GM12865 (cell line): ENCODE measurements at regions not wholly inside any gene's neighbourhood (a gene's known extent, or its start where the extent isn't known, plus 50 kb on each side); places are given as distances from the start of the nearest gene placed in this dataset.

Source experiments
- DNase-seq: peaks from one replicate; pipeline ENCODE4 v3.0.0; 2010; ENCODE audit warnings: low read depth
- H3K4me3 ChIP-seq: 2 replicates; pipeline ENCODE4 v1.5.1; 2011; ENCODE audit warnings: mild to moderate bottlenecking, low read depth, low read length, control low read depth
- CTCF ChIP-seq: IDR thresholded peaks from 2 replicates; pipeline ENCODE4 v1.5.1; 2011; ENCODE audit warnings: low read length, control low read depth, low read depth, inconsistent platforms; ENCODE audit not compliant: insufficient read depth; ENCODE audit errors: missing control alignments

- no peak overlapping the region for H3K4me3 ChIP-seq
- peak; percentile 43 for DNase-seq
- no peak for TF ChIP-seq CTCF
Observed at GRCh38 chr3:177772908-177773557, 575.8 kb upstream of the TBL1XR1 start.

GRCh38 chr3:177773717-177774116 is 576.4 kb upstream of the TBL1XR1 start:
- no peak overlapping the region for H3K4me3 ChIP-seq
- DNase-seq, result no peak
- no peak for TF ChIP-seq CTCF

- no peak for TF ChIP-seq CTCF
- no peak for DNase-seq
- H3K4me3 ChIP-seq, result no peak overlapping the region
Observed at GRCh38 chr3:177776661-177777101, 579.4 kb upstream of the TBL1XR1 start.

- peak; percentile 76 for DNase-seq
- no peak overlapping the region for H3K4me3 ChIP-seq
- peak; percentile 80 for TF ChIP-seq CTCF
Observed at GRCh38 chr3:177777699-177778098, 580.4 kb upstream of the TBL1XR1 start.

- no peak overlapping the region for H3K4me3 ChIP-seq
- peak; percentile 16 for DNase-seq
- TF ChIP-seq CTCF, result no peak
Observed at GRCh38 chr3:177778633-177779032, 581.4 kb upstream of the TBL1XR1 start.

GRCh38 chr3:177781686-177782161 is 584.4 kb upstream of the TBL1XR1 start:
- no peak for TF ChIP-seq CTCF
- no peak overlapping the region for H3K4me3 ChIP-seq
- no peak for DNase-seq

- no peak for DNase-seq
- H3K4me3 ChIP-seq, result no peak overlapping the region
- TF ChIP-seq CTCF, result no peak
Observed at GRCh38 chr3:177783338-177783737, 586.1 kb upstream of the TBL1XR1 start.
